Vagina (tissue), 2 donors: ENCODE measurements at regions not wholly inside any gene's neighbourhood (a gene's known extent, or its start where the extent isn't known, plus 50 kb on each side); places are given as distances from the start of the nearest gene placed in this dataset.

Source experiments
- POLR2A ChIP-seq, 2 donors: fragments of 450-650 bp; IDR thresholded peaks; one replicate each; pipeline ENCODE4 v1.6.1; 2017; ENCODE audit warnings: antibody characterized with exemption in 2 of 2, mild to moderate bottlenecking in 2 of 2, moderate library complexity in 2 of 2
- POLR2AphosphoS5 ChIP-seq, 2 donors: sonication (generic); formaldehyde crosslinking; IDR thresholded peaks; one replicate each; pipeline ENCODE4 v1.9.0; 2017; ENCODE audit warnings: antibody characterized with exemption in 2 of 2, mild to moderate bottlenecking in 2 of 2, low read depth in 1 of 2; ENCODE audit not compliant: insufficient read depth in 1 of 2
- TF ChIP-seq, protein P1 (sequence below), 3 experiments: fragments of 450-650 bp in 2 of 3; fragments of 200-600 bp in 1 of 3; sonication (generic) in 1 of 3; IDR thresholded peaks; one replicate each; pipeline ENCODE4 v1.5.1; 2017 to 2019; ENCODE audit warnings: antibody characterized with exemption in 3 of 3, mild to moderate bottlenecking in 2 of 3, moderate library complexity in 2 of 3

DNA sequence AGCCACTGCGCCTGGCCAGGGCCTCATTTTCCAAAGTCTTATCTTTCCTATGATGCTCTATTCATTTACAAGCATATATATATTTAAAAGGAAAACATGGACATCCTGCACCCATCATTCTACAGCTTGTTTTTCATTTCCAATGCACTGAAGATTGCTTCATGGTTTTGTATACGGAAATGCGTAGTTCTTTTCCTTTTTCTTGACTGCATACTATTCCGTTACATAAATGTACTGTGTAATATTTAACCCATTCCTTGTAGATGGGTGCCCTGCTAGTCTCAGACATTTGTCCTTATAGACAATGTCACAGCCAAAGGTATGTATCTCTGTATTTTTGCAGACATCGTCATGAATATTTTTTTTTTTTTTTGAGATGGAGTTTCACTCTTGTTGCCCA, 257.0 kb downstream of the ASMT start:
- TF ChIP-seq, protein P1, sequence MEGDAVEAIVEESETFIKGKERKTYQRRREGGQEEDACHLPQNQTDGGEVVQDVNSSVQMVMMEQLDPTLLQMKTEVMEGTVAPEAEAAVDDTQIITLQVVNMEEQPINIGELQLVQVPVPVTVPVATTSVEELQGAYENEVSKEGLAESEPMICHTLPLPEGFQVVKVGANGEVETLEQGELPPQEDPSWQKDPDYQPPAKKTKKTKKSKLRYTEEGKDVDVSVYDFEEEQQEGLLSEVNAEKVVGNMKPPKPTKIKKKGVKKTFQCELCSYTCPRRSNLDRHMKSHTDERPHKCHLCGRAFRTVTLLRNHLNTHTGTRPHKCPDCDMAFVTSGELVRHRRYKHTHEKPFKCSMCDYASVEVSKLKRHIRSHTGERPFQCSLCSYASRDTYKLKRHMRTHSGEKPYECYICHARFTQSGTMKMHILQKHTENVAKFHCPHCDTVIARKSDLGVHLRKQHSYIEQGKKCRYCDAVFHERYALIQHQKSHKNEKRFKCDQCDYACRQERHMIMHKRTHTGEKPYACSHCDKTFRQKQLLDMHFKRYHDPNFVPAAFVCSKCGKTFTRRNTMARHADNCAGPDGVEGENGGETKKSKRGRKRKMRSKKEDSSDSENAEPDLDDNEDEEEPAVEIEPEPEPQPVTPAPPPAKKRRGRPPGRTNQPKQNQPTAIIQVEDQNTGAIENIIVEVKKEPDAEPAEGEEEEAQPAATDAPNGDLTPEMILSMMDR (IDR thresholded peaks at IDR 0.05), result no peak
- TF ChIP-seq POLR2A (IDR thresholded peaks at IDR 0.05) (no peak), POLR2AphosphoS5 (IDR thresholded peaks at IDR 0.05; ENCODE audit: insufficient read depth in 1 of 2, low read depth in 1 of 2) (no peak)
